HL-60/S4 (cell line): ENCODE measurements at regions not wholly inside any gene's neighbourhood (a gene's known extent, or its start where the extent isn't known, plus 50 kb on each side); places are given as distances from the start of the nearest gene placed in this dataset.

Source experiments
- in situ Hi-C: fragments of 300-500 bp; cut with MboI; formaldehyde crosslinking; loops from 2 replicates; pipeline ENCODE4 v1.14.3; 2022; ENCODE audit warnings: low sequenced_read_pairs

DNA sequence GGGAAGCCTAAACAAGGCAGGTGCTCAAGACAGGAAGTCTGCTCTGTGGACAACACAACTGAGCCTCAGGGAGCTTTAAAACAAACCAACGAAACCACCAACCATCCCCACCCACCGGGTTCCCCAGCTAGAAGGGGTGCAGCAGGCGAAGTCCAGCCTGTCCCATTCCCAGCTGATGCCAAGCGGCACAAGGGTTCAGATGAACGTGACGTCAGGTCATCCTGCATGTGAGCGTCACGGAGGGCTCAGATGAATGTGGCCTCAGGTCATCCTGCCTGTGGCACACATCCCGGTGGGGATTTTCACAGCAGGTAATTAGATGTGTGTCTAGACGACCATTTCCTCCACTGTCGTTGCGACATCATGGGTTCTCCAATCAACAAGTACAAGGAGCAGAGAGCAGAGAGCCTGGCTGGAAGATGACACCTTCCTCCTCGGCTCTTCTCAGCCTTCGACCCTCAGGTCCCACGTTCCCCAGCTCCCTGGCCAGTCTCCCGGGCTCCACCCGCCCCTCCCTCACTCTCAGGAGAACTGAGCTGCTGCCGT lies 246.5 kb downstream of the FOXL1 start:
- in situ Hi-C loops = no loop called here

GRCh38 chr16:86825631-86826030 lies 247.3 kb downstream of the FOXL1 start:
- in situ Hi-C loops = no loop called here

GRCh38 chr16:86826941-86827340 lies 248.6 kb downstream of the FOXL1 start:
- in situ Hi-C loops = no loop called here

DNA sequence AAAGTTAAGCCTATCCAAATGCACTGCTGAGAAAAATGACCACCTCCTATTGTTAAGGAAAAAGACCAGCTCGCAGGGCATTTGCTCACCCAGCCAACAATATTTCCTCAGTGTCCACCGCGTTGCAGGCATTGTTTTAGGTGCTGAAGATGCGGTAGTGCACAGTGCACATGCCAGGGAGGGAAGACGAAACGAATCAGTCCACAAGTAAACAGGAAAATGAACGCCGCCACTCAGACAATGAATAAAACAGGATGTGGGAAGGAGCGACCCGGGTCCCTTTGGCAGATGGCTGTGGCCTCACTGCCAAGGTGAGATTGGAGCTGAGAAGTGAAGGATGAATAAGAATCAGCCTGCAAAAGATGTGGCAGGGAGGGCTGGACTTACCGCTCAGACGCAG lies 249.2 kb downstream of the FOXL1 start:
- in situ Hi-C loops = no loop called here

DNA sequence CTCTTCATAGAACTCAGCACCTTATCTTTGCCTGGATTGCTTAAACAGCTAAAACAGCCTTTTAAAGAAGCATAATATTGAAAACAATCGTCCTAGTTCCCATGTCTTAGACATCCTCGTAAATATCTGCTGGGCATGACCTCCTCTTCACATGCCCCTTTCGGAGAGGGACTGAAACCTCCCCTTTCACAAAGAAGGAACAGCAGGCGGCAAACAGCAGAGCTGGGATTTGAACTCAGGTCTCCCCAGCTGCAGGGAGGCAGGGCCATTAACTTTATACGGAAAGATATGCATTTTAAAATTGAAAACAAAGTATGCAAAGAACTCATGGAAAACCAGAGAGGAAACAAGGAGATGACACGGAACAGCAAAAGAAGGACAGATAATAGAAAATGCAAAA lies 249.9 kb downstream of the FOXL1 start:
- in situ Hi-C loops = no loop called here

- in situ Hi-C loops = no loop called here
Measured at GRCh38 chr16:86828653-86829052, 250.3 kb downstream of the FOXL1 start.

- in situ Hi-C loops = no loop called here
Measured at GRCh38 chr16:86831366-86831765, 253.0 kb downstream of the FOXL1 start.

GRCh38 chr16:86833136-86833535 lies 254.8 kb downstream of the FOXL1 start:
- in situ Hi-C loops = no loop called here

- in situ Hi-C loops = no loop called here
Measured at GRCh38 chr16:86834451-86835035, 256.2 kb downstream of the FOXL1 start.

- in situ Hi-C loops = no loop called here
Measured at GRCh38 chr16:86835982-86836381, 257.6 kb downstream of the FOXL1 start.

GRCh38 chr16:86836503-86837129 lies 258.3 kb downstream of the FOXL1 start:
- in situ Hi-C loops = no loop called here

- in situ Hi-C loops = no loop called here
Measured at GRCh38 chr16:86843812-86844211, 265.5 kb downstream of the FOXL1 start.

DNA sequence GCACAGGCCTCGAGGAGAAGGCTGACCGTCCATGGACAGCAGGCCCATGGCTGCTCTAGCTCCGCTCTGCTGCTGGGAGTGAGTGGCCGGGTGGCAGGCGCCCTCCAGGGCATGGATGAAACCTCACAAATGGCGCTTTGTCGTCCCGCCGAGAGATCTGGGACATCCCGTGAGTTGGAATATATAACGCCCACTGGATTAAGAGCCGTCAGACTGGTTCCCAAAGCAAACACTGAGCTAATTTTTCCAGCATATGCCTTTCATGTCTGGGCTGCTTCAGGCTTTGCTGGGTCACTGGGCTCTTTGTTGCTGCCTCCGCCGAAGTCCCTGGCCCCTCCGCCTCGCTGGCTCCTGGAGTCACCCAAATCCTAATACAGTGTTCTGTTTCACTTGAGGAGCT lies 266.3 kb downstream of the FOXL1 start:
- in situ Hi-C loops = no loop called here

GRCh38 chr16:86846136-86846535 lies 267.8 kb downstream of the FOXL1 start:
- in situ Hi-C loops = no loop called here

- in situ Hi-C loops = no loop called here
Measured at GRCh38 chr16:86848821-86849220, 270.5 kb downstream of the FOXL1 start.

- in situ Hi-C loops = no loop called here
Measured at GRCh38 chr16:86850670-86851069, 272.3 kb downstream of the FOXL1 start.

DNA sequence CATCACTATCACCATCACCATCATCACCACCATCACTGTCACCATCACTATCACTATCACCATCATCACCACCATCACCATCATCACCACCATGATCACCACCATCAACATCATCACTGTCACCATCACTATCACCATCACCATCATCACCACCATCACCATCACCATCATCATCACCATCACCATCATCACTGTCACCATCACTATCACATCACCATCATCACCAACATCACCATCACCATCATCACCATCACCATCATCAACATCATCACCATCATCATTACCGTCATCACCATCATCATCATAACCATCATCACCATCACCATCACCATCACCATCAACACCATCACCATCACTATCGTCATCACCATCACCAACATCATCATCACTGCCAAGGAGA lies 273.8 kb downstream of the FOXL1 start:
- in situ Hi-C loops = no loop called here

DNA sequence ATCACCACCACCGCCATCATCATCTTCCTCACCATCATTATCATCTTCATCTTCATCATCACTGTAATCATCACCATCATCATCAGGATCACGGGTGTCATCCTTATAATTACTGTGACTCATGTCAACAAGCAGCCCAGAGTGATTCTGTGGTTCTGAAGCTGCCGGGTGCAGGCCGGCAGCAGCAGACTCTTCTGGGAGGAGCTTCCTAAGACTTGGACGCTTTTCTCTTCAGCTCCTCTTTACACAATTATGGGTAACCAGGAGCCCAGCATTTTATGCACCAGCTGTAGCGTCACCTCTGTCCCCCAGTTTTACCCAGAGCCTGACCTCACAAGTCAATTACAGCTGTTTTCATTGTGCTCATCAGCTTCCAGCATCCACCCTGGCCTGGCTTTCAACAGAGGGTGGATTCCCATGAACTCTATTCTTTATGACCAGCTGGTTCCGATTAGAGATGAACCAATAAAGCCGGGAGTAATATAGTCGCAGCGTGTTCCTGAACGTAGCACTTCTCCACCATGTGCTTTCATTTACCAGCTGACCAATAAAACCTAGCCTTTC lies 275.8 kb downstream of the FOXL1 start:
- in situ Hi-C loops = no loop called here

DNA sequence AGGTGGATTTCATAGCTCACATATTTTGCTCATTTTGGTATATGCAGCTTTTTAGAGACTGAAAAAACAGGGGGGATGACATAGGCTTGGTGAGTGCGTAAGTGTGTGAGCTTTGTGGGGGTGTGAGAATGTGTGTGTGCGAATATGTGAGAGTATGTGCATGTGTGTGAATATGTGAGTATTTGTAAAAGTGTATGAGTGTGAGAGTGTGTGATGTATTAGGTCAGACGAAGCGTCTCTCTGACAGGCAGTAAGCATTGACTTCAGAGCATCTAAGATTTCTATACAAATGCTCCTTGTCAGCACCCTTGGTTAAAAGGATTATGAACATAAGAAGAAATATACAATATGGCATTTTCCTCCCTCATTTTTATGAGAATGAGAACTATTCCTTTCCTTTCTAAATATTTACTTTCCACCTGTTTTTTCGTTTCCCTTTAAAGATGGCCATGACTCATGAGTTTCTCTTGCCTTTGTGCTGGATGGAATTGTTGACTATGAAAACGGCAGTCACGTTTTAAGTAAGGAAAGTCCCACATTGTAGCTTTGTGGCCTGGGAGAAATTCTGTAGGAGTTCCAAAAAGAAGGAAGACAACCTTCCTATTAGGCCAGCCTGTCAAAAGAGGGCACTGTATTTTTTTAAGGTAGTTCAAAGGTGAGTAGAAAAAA lies 276.4 kb downstream of the FOXL1 start:
- in situ Hi-C loops = no loop called here

DNA sequence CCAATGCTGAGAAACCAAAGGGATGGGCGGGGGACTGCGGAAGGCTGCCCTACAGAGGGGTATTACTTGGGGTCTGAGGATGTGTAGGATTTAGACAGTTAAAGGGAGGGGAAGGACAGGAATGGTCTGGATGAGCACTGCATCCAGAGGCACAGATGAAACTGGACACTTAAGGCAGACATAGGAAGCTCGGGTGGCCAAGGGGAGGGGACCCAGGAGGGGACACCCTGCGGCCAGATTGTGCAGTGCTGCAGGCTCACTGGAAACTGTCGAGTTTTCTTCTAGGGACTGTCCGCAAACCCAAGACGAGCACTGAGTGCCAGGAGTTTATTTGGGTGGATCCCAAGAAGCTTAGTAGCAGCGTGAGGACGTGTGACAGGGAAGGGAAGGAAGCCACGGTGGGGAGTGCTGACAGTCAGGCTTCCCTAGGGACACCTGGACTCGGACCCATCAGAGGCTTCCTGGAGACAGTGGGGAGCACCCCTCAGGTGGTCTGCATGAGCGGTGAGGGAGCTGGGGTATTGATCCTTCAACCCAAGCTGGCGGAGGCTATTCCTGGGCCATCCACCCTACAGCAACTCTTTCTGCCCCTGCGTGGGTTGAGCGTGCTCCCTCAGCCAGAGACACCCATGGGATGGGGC lies 278.7 kb downstream of the FOXL1 start:
- in situ Hi-C loops = no loop called here

DNA sequence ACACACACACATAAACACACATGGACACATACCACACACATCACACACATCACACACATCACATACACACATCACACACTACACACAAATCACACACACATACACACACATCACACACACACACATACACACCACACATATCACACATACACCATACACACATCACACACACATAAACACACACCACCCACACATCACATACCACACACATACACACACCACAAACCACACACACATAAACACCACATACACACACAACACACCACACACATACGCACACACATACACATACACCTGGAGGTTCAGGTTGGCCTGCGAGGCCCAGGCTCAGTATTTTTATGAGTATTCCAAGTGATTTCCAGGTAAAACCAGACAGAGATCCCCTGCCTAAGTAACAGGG lies 279.5 kb downstream of the FOXL1 start:
- in situ Hi-C loops = no loop called here
